A673 (cell line): ENCODE measurements at regions not wholly inside any gene's neighbourhood (a gene's known extent, or its start where the extent isn't known, plus 50 kb on each side); places are given as distances from the start of the nearest gene placed in this dataset.

ENCODE experiments used
- CTCF ChIP-seq: fragments of 300-800, 200-600 bp; sonication (generic); conservative IDR thresholded peaks from 2 replicates; pipeline ENCODE4 v1.5.1; 2017; ENCODE audit warnings: low read depth, mild to moderate bottlenecking, antibody characterized with exemption, low read length, moderate library complexity, mixed read lengths
- EZH2 ChIP-seq: fragments of 200-600 bp; sonication (generic); IDR thresholded peaks from 2 replicates; pipeline ENCODE4 v1.6.1; 2017; ENCODE audit warnings: borderline replicate concordance, low read depth, mild to moderate bottlenecking, mixed read lengths, antibody characterized with exemption, low read length; ENCODE audit not compliant: poor library complexity, severe bottlenecking

- no peak for TF ChIP-seq CTCF
- no peak for TF ChIP-seq EZH2
These were observed 50.1 kb upstream of the NCAM1 start for GRCh38 chr11:112911124-112911523.
